Colonic mucosa (tissue), 4 donors: ENCODE measurements at regions not wholly inside any gene's neighbourhood (a gene's known extent, or its start where the extent isn't known, plus 50 kb on each side); places are given as distances from the start of the nearest gene placed in this dataset.

Source experiments
- DNase-seq: peaks from one replicate; pipeline ENCODE4 v3.0.0-alpha.2; 2020
- H3K27ac ChIP-seq: fragments of 200-600 bp; one replicate; pipeline ENCODE4 v1.8.0; 2021
- H3K27me3 ChIP-seq: fragments of 200-600 bp; one replicate; pipeline ENCODE4 v1.8.0; 2021
- H3K36me3 ChIP-seq: fragments of 200-600 bp; one replicate; pipeline ENCODE4 v1.8.0; 2021
- H3K4me1 ChIP-seq: fragments of 200-600 bp; one replicate; pipeline ENCODE4 v1.8.0; 2021; ENCODE audit warnings: mild to moderate bottlenecking
- H3K4me3 ChIP-seq: fragments of 200-600 bp; one replicate; pipeline ENCODE4 v1.8.0; 2021
- H3K9ac ChIP-seq, 2 donors: one replicate each; pipeline ENCODE4 v1.7.0; 2013; ENCODE audit warnings: control low read depth in 2 of 2, low read depth in 2 of 2, low read length in 2 of 2
- H3K9me3 ChIP-seq: fragments of 200-600 bp; one replicate; pipeline ENCODE4 v1.8.0; 2021
- CTCF ChIP-seq: fragments of 200-600 bp; IDR thresholded peaks from one replicate; pipeline ENCODE4 v1.8.0; 2022; ENCODE audit warnings: antibody characterized with exemption, mild to moderate bottlenecking
- intact Hi-C: fragments of 100-400 bp; cut with DNase I; formaldehyde crosslinking; loops from one replicate; pipeline ENCODE4 v1.14.1; 2022
- donor health status: healthy.
- donor health status: DM: no; HTN: no; CAD: no.
- donor health status: DM: no; HTN: no; CAD: no.

- no peak for TF ChIP-seq CTCF
- no peaks in the 10 kb centered on the region for H3K4me1 ChIP-seq
- no peaks in the 10 kb centered on the region for H3K27me3 ChIP-seq
- H3K9me3 ChIP-seq, result no peaks in the 10 kb centered on the region
- DNase-seq, result no peak
- no peak overlapping the region for H3K4me3 ChIP-seq
- no peaks in the 10 kb centered on the region for H3K36me3 ChIP-seq
- intact Hi-C loops, result no loop called here
- H3K27ac ChIP-seq, result no peak overlapping the region
- H3K9ac ChIP-seq, result no peak overlapping the region
Observed at GRCh38 chr5:97476852-97477534, 293.9 kb upstream of the RIOK2 start.

- no peaks in the 10 kb centered on the region for H3K27me3 ChIP-seq
- H3K27ac ChIP-seq, result no peak overlapping the region
- no peak overlapping the region for H3K9ac ChIP-seq
- H3K9me3 ChIP-seq, result no peaks in the 10 kb centered on the region
- no peak overlapping the region for H3K4me3 ChIP-seq
- no peaks in the 10 kb centered on the region for H3K36me3 ChIP-seq
- no peak for TF ChIP-seq CTCF
- no peak for DNase-seq
- H3K4me1 ChIP-seq, result no peaks in the 10 kb centered on the region
- intact Hi-C loops, result no loop called here
Observed at GRCh38 chr5:97478483-97478882, 295.4 kb upstream of the RIOK2 start.

DNA sequence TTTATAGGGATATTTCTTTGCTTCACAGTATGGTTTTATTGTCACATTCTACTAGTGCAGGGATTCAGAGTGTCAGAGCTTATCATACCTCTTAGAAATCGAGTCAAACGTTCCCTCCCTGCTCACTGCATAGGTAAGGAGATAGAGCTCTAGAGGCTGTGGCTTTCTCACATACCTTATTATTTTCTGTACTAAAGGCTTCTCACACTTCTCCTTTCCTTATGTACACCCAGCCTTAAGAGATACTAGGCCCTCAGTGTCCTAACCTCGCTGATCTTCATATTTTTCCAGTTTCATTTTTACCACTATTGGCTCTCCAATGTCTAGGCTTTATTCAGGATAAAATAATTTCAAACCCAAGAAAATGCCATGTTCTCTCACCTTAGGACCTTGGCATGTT is 297.3 kb upstream of the RIOK2 start:
- no peaks in the 10 kb centered on the region for H3K36me3 ChIP-seq
- no peak for DNase-seq
- no peak overlapping the region for H3K4me3 ChIP-seq
- no peaks in the 10 kb centered on the region for H3K9me3 ChIP-seq
- no peaks in the 10 kb centered on the region for H3K4me1 ChIP-seq
- H3K9ac ChIP-seq, result no peak overlapping the region
- H3K27ac ChIP-seq, result no peak overlapping the region
- H3K27me3 ChIP-seq, result no peaks in the 10 kb centered on the region
- no peak for TF ChIP-seq CTCF
- intact Hi-C loops, result no loop called here

- Histone ChIP-seq H3K27ac (no peak overlapping the region), H3K9ac (no peak overlapping the region), H3K4me3 (no peak overlapping the region), H3K9me3 (no peaks in the 10 kb centered on the region), H3K36me3 (no peaks in the 10 kb centered on the region), H3K4me1 (no peaks in the 10 kb centered on the region), H3K27me3 (no peaks in the 10 kb centered on the region)
- TF ChIP-seq CTCF, result no peak
- intact Hi-C loops, result no loop called here
- no peak for DNase-seq
Observed at GRCh38 chr5:97488126-97488668, 305.1 kb upstream of the RIOK2 start.

DNA sequence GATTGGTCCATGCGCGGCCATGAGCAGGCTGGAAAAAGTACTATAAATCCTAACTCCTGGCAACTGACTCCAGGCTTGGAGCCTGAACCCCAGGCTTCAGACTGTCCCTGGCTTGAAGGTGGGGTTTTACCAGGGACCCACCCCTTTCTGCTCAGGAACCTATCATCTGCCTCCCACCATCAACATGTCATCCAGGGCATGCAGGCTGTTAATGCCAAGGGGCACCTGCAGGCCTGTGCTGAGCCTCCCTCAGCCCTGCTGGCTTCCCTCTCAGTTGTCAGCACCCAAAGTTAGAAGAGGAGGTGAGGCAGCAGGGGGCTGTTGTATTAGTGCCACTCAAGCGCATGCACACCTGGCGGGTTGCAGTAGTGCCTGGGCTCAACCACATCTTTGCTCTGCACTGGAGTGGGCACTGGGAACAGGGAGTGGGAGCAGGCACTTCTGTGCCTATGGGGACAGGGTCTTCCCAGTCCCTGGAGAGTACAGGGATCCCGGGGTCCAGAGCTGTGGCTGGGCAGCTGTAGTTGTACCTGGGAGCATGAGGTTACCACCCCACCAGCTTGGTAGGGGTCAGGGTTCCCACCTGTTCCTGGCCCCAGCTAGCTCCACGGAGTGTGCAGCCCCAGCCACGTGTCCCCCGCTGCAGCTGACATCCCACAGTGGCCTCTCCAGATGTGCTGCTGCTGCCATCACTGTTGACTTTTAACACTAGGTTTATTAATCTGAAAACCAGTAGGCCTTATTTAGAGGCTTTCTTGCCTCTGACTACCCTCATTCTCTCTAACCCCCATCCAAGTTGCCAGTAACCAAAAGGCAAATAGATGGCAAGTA is 306.2 kb upstream of the RIOK2 start:
- Histone ChIP-seq H3K4me1 (no peaks in the 10 kb centered on the region), H3K36me3 (no peaks in the 10 kb centered on the region), H3K9me3 (no peaks in the 10 kb centered on the region), H3K27ac (no peak overlapping the region), H3K27me3 (no peaks in the 10 kb centered on the region), H3K4me3 (no peak overlapping the region), H3K9ac (no peak overlapping the region)
- no peak for DNase-seq
- intact Hi-C loops, result no loop called here
- TF ChIP-seq CTCF, result no peak
